Activated CD4-positive, alpha-beta T cell treated with anti-CD3 and anti-CD28 coated beads, Interleukin-2, amount 50 U/mL, for 24 hours (primary cell): ENCODE measurements at regions not wholly inside any gene's neighbourhood (a gene's known extent, or its start where the extent isn't known, plus 50 kb on each side); places are given as distances from the start of the nearest gene placed in this dataset.
"Not testable (repeated sequence)": the region's sequence is repeated elsewhere in the genome, so short reads cannot be mapped to it uniquely, and the experiment has no call there.

Source experiments
- DNase-seq, 2 donors: peaks; one replicate each; pipeline ENCODE4 v3.0.0-alpha.2; 2020; ENCODE audit warnings: low read depth in 1 of 2, low spot score in 1 of 2

GRCh38 chr7:120054376-120055100, 218.4 kb upstream of the KCND2 start:
- DNase-seq, result no peak

GRCh38 chr7:120055300-120055699, 217.7 kb upstream of the KCND2 start:
- DNase-seq, result no peak

GRCh38 chr7:120056227-120056626, 216.7 kb upstream of the KCND2 start:
- DNase-seq, result no peak

- DNase-seq, result no peak
Observed at GRCh38 chr7:120059641-120060040, 213.3 kb upstream of the KCND2 start.

GRCh38 chr7:120060281-120060680, 212.7 kb upstream of the KCND2 start:
- no peak for DNase-seq

- no peak for DNase-seq
Observed at GRCh38 chr7:120060875-120061274, 212.1 kb upstream of the KCND2 start.

GRCh38 chr7:120064565-120064964, 208.4 kb upstream of the KCND2 start:
- DNase-seq, result no peak

- DNase-seq, result not testable (repeated sequence)
Observed at GRCh38 chr7:120066898-120067297, 206.1 kb upstream of the KCND2 start.

- DNase-seq, result no peak
Observed at GRCh38 chr7:120070201-120070600, 202.8 kb upstream of the KCND2 start.

GRCh38 chr7:120077777-120078176, 195.2 kb upstream of the KCND2 start:
- no peak for DNase-seq

- DNase-seq, result no peak
Observed at GRCh38 chr7:120079022-120079421, 194.0 kb upstream of the KCND2 start.

GRCh38 chr7:120079704-120080103, 193.3 kb upstream of the KCND2 start:
- no peak for DNase-seq

- DNase-seq, result not testable (repeated sequence)
Observed at GRCh38 chr7:120086468-120086867, 186.5 kb upstream of the KCND2 start.

GRCh38 chr7:120089968-120090367, 183.0 kb upstream of the KCND2 start:
- no peak for DNase-seq

- DNase-seq, result no peak
Observed at GRCh38 chr7:120091807-120092206, 181.2 kb upstream of the KCND2 start.

- no peak for DNase-seq
Observed at GRCh38 chr7:120097020-120097419, 176.0 kb upstream of the KCND2 start.

- DNase-seq, result no peak
Observed at GRCh38 chr7:120097774-120098173, 175.2 kb upstream of the KCND2 start.

- DNase-seq, result no peak
Observed at GRCh38 chr7:120108376-120108775, 164.6 kb upstream of the KCND2 start.

- DNase-seq, result no peak
Observed at GRCh38 chr7:120110169-120110568, 162.8 kb upstream of the KCND2 start.

GRCh38 chr7:120114626-120115025, 158.3 kb upstream of the KCND2 start:
- DNase-seq, result no peak

GRCh38 chr7:120123528-120123927, 149.4 kb upstream of the KCND2 start:
- no peak for DNase-seq

- no peak for DNase-seq
Observed at GRCh38 chr7:120131096-120131839, 141.7 kb upstream of the KCND2 start.

GRCh38 chr7:120138497-120138896, 134.5 kb upstream of the KCND2 start:
- DNase-seq, result no peak
